Astrocyte (in vitro differentiated cells and primary cell): ENCODE measurements at regions not wholly inside any gene's neighbourhood (a gene's known extent, or its start where the extent isn't known, plus 50 kb on each side); places are given as distances from the start of the nearest gene placed in this dataset.

Experiments used
- CTCF ChIP-seq: IDR thresholded peaks from 2 replicates; pipeline ENCODE4 v1.5.1; 2011; ENCODE audit warnings: low read depth, mild to moderate bottlenecking, inconsistent platforms, low read length, moderate library complexity; ENCODE audit not compliant: insufficient read depth
- EZH2 ChIP-seq: IDR thresholded peaks from 2 replicates; pipeline ENCODE4 v1.6.1; 2012; ENCODE audit warnings: mild to moderate bottlenecking, low read length, inconsistent platforms; ENCODE audit not compliant: insufficient read depth

GRCh38 chr12:92519284-92519683 lies 183.5 kb upstream of the PLEKHG7 start:
- TF ChIP-seq CTCF (no peak), EZH2 (no peak)
